HG03039 (cell line): ENCODE measurements at regions not wholly inside any gene's neighbourhood (a gene's known extent, or its start where the extent isn't known, plus 50 kb on each side); places are given as distances from the start of the nearest gene placed in this dataset.

Source experiments
- ATAC-seq: cut with Tn5 transposase; IDR thresholded peaks from one replicate; pipeline ENCODE4 v1.9.1; 2021; ENCODE audit warnings: mild to moderate bottlenecking, moderate library complexity; ENCODE audit not compliant: unreplicated experiment

DNA sequence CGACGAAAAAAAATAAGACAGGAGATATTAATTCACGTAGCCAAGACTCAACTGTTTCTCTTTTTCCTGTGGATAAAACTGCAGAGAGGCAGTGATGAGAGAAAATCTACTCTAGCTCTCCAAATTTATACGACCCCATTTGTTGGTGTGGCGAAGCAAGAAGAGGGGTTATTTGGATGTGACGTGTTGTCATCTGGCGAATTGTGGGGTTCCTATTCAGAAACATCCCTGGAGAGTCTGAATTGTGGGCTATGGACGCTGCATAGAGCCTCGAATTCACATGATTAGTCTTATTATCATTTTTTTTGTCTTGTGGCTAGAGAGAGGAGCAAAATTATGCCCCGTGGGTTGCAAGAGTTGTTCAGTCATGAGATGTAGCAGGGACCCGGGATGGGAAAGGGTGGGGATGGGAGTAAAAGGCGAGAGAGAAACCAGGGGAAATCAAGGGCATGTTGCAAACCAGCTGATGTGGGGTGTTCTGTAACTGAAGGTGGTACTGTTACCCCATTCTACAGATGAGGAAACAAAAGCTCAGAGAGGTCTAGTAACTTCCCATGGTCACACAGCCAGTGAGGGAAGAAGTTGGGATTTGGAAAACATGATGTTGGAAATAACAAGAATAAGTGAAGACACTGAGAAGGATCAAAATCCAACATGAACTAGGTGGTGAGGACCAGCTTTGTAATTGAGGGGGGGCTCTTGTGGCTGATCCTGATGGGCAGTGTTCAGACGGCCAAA is 69.2 kb upstream of the SFMBT2 start:
- no peak for ATAC-seq

DNA sequence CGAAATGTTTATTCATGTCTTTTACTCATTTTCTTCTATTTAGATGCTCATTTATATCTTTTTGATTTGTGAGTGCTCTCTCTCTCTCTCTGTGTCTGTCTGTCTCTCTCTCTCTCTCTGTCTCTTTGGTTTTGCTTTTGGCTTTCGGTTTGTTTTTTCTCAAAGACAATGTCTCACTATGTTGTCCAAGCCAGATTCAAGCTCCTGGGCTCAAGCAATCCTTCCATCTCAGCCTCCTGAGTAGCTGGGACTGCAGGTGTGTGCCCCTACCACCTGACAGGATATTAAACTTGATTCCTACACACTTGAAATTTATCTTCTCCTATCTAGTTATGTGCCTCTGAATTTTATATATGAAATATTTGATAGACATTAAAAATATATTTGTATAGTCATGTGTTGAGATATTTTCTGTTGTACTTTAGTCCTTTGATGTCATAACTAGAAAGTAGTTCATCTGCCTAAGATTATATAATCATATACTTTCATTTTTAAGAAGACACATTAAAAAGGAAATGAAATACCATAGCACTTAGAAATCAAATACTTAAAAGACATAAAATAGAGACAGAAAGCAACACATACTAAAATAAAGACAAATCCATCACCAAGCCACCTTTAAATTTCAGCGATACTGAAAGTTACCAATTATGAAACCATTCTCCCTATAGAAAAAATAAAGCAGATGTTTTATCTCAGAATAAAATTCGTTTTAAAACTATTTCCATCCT is 68.1 kb upstream of the SFMBT2 start:
- ATAC-seq: no peak

DNA sequence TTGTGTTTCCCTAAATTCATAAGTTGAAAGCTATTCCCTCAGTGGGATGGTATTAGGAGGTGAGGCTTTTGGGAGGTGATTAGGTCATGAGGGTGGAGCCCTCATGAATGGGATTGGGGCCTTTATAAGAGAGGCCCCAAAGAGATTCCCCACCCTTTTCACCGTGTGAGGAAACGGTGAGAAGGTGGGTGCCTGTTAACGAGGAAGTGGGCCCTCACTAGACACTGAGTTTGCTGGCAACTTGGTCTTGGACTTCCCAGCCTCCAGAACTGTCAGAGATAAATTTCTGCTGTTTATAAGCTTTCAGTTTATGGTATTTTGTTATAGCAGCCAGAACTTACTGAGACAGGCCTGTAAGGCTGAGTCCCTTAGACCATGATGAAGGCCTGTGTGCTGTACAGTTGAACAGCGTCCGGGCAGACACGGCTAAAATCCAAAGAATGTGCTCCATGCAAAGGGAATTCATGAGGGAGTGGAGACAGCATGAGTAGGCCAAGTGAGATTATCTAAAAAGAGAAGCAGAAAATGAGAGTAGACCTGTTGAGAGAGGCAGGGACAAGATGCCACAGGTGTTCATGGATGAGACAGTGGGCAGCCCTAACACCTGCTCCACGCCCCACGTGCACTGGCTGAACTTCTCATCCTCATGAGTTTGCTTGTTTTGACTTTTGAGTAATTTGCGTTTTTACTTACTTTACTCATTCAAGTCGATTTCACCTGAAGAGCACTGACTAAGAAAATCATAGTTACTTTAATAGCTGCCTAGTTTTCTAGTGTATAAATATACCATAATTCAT is 66.9 kb upstream of the SFMBT2 start:
- ATAC-seq: no peak

DNA sequence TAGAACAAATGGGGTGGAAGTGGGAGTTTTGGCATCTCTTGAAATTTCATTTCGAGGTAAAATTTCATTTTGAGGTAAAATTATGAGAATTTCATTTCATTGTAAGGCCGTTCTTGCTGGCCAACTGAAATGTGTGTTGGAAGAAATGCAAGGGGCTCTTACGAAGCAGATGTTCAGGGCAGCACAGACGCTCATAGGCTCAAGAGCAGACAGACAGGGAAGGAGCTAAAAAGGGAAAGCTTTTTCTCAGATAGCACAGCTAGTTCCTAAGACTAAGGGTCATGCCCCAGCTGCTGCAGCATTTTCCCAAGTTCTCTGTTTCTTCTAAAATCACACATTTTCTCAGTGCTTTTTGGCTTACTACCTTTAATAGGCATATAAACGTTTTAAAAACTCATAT is 65.1 kb upstream of the SFMBT2 start:
- ATAC-seq: no peak

DNA sequence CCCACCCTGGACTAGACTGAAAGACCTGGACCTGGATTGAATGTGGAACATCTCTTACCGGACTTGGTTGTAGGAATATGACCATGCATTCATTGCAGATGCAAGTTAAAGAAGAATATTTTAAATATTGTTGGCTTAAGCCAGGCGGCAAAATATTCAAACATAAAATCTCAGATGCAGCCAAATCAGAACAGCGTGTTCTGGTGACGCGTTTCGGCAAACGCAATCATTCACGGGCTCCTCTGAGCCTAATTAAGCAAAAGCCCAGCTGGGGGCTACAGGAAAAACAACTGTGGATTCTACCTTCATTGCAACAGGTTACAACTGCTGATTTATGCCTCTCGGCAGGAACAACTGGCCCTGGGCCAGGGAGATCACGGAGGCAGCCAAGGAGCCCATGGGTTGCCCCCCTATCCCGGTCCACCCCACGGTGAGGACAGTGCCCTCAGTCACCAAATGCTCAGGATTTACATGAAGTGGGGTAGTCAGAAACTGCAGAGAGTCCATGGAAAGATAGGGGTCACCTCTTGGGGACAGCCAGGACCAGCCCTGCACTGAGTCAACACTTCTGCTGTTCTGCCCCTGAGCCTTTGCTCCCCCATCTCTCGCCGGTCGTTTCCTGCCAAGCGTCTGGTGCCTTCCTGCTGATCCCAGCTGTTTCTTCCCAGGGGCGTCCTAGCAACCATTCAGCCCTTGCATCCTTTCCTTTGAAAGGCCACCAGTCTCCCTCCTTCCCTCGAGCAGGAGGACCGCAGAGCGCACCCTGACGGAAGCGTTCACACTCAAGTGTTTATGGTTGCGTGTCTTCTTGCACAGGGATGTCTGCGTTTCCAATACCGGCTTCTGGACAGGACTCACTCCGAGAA is 64.4 kb upstream of the SFMBT2 start:
- no peak for ATAC-seq

DNA sequence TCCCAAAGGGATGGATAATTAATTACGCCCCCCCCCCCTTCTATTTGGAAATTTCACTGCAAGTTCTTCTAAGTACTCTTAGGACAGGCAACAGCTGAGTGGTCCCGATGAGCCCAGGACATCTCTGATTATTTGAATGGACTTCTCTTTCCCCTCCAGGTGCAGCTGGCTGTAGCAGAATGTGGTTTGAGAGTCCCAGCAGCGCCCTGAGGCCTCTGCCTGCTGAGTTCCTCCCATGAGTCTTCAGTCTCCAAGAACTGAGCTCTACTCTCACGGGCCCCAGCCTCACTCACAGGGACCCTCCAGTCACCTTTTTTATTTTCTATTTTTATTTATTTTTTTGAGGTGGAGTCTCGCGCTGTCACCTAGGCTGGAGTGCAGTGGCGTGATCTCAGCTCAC is 63.6 kb upstream of the SFMBT2 start:
- no peak for ATAC-seq

DNA sequence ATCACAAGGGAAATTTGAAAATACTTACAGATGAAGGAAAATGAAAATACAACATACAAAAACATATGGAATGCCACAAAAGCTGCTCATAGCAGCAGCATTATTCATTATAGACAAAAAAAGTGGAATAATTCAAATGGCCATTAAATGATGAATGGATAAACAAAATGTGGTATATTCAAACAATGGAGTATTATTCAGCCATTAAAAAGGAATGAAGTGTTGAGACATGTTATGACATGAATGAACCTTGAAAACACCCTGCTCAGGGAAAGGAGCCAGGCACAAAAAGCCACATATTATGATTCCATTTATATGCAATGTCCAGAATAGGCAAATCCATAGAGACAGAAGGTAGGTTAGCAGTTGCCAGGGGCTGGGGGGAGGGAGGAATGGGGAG is 62.6 kb upstream of the SFMBT2 start:
- no peak for ATAC-seq

DNA sequence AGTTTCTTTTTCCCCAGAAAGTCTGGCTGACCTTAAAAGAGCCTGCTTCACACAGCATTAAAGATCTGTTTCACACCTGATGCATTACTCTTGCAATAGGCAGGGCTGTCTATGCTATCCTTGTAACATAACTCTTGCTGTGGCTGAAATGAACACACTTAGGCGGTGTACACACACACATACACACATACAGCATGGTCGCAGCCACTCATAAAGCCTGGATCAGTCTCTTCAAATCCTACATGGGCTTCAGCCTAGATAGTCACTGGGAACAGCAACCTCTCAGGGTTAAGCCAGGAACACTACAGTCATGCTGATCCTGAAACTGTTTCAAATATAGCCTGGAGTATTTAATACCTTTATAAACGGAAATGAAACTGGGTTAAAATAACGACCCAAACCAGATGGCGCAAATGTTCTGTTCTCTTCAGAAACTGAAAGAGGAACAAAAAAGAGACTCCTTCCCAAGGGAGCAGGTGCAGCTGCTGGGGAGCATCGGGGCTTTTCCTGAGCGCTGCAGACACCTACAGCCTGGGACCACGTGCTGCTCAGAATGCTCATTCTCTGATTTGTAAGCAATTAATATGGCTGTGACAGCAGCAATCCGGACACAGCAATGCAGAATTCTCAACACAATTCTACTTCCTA is 61.0 kb upstream of the SFMBT2 start:
- peak; percentile 80 for ATAC-seq

DNA sequence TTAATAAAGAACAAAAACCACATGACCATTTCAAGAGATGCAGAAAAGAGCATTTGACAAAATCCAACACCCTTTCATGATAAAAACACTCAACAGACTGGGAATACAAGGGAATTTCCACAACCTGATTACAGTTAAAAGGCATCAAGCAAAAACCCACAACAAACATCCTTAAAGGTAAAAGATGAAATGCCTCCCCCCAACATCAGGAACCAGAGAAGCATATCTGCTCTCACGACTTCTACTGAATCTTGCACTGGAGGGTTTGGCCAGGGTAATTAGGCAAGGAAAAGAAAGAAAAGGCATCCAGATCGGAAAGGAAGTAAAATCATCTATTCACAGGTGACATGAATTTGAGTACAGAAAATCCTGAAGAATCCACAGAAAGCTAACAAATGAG is 59.5 kb upstream of the SFMBT2 start:
- ATAC-seq: no peak

DNA sequence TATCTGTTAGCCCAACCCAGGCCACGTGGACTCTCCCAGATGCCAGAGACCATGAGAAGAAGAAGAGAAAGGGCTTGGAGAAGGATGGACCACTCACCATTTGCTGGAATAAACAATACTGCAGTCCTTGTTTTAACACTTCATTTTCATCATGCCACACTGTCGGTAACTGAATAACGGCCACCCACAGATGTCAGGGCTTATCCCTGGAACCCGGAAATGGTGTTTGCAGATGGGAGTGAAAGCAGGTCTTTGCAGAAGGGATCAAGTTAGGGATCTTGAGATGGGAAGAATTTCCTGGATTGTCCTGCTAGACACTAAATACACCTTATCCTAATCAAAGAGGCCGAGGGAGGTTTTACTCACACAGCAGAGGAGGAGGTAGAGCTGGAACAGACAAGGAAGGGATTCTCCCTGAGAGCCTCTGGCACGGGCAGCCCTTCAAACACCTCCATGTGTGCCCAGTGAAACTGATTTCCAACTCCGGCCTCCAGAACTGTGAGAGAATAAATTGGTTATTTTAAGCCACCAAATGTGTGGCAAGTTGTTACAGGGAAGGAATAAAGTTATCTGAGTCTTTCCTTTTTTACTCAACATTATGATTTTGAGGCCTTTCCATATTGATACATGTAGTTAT is 56.3 kb upstream of the SFMBT2 start:
- no peak for ATAC-seq

DNA sequence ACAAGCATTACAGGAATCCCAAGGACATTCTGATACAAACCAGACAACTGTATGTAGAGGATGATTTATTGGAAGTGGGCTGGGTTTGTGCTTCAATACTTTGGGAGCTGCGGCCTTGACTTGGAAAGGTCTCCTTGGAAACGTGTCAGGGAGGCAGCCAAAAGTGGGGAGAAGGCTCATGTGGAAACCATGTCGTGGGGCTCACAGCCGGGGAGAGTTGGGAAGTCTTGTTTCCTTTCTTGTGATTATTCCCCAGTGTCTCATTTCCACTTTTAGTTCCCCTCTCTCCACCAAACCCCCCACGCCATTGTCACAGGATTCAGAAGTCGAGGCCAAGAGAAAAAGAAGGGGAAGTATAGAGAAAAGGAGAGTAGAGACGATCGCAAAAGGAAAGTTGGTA is 53.9 kb upstream of the SFMBT2 start:
- ATAC-seq: no peak
